Gastrocnemius medialis (tissue), 4 donors: ENCODE measurements at regions not wholly inside any gene's neighbourhood (a gene's known extent, or its start where the extent isn't known, plus 50 kb on each side); places are given as distances from the start of the nearest gene placed in this dataset.

Experiments
- CTCF ChIP-seq, 5 experiments: fragments of 450-650 bp in 3 of 5; fragments of 200-600 bp in 2 of 5; sonication (generic) in 2 of 5; IDR thresholded peaks in 4 of 5; conservative IDR thresholded peaks in 1 of 5; 1 replicate in 4 of 5; 2 replicates in 1 of 5; pipeline ENCODE4 v1.5.1; 2016 to 2019; ENCODE audit warnings: antibody characterized with exemption in 5 of 5, mild to moderate bottlenecking in 3 of 5, moderate library complexity in 3 of 5
- POLR2A ChIP-seq, 2 donors: fragments of 450-650 bp; IDR thresholded peaks; one replicate each; pipeline ENCODE4 v1.6.1; 2017; ENCODE audit warnings: antibody characterized with exemption in 2 of 2, mild to moderate bottlenecking in 2 of 2, moderate library complexity in 2 of 2

- TF ChIP-seq CTCF (IDR thresholded peaks at IDR 0.05 in 4 of 5, conservative IDR thresholded peaks at IDR 0.05 in 1 of 5) = no peak
- no peak for TF ChIP-seq POLR2A (IDR thresholded peaks at IDR 0.05)
Observed at GRCh38 chr5:112614986-112615385, 122.7 kb upstream of the APC start.
